GM10248 (cell line): ENCODE measurements at regions not wholly inside any gene's neighbourhood (a gene's known extent, or its start where the extent isn't known, plus 50 kb on each side); places are given as distances from the start of the nearest gene placed in this dataset.
"Not testable (repeated sequence)": the region's sequence is repeated elsewhere in the genome, so short reads cannot be mapped to it uniquely, and the experiment has no call there.

Experiments
- CTCF ChIA-PET: fragments of 300-600 bp; sonication (Branson Sonifier 250); formaldehyde crosslinking; extraction: SDS; loops from one replicate; lab custom pipeline; 2021; ENCODE audit warnings: antibody characterized with exemption; lab: Yijun Ruan, JAX
- POLR2A ChIA-PET: fragments of 350-650 bp; sonication (Branson Sonifier 250); formaldehyde crosslinking; extraction: SDS; loops from one replicate; lab custom pipeline; 2020; ENCODE audit warnings: antibody characterized with exemption; lab: Yijun Ruan, JAX
- DNase-seq: peaks from one replicate; pipeline ENCODE4 v3.0.0; 2012; ENCODE audit errors: extremely low spot score
- TF ChIP-seq, protein P1 (sequence below): IDR thresholded peaks from 2 replicates; pipeline ENCODE4 v1.5.1; 2012; ENCODE audit warnings: mild to moderate bottlenecking, low read depth; ENCODE audit errors: extremely low read depth, missing control alignments, control extremely low read depth

- POLR2A ChIA-PET: no interaction called here
- CTCF ChIA-PET: no interaction called here
- DNase-seq: no peak
- TF ChIP-seq, protein P1, sequence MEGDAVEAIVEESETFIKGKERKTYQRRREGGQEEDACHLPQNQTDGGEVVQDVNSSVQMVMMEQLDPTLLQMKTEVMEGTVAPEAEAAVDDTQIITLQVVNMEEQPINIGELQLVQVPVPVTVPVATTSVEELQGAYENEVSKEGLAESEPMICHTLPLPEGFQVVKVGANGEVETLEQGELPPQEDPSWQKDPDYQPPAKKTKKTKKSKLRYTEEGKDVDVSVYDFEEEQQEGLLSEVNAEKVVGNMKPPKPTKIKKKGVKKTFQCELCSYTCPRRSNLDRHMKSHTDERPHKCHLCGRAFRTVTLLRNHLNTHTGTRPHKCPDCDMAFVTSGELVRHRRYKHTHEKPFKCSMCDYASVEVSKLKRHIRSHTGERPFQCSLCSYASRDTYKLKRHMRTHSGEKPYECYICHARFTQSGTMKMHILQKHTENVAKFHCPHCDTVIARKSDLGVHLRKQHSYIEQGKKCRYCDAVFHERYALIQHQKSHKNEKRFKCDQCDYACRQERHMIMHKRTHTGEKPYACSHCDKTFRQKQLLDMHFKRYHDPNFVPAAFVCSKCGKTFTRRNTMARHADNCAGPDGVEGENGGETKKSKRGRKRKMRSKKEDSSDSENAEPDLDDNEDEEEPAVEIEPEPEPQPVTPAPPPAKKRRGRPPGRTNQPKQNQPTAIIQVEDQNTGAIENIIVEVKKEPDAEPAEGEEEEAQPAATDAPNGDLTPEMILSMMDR: no peak
These were observed 88.8 kb upstream of the PAXBP1 start for GRCh38 chr21:32860399-32860798.

GRCh38 chr21:32861866-32862265 lies 90.3 kb upstream of the PAXBP1 start:
- POLR2A ChIA-PET: no interaction called here
- CTCF ChIA-PET: interaction anchor here (1.3 kb wide), 1 partner anchor 10 kb away, joined by 3 read pairs; no protein-coding TSS in a partner anchor
- no peak for DNase-seq
- TF ChIP-seq, protein P1: no peak

DNA sequence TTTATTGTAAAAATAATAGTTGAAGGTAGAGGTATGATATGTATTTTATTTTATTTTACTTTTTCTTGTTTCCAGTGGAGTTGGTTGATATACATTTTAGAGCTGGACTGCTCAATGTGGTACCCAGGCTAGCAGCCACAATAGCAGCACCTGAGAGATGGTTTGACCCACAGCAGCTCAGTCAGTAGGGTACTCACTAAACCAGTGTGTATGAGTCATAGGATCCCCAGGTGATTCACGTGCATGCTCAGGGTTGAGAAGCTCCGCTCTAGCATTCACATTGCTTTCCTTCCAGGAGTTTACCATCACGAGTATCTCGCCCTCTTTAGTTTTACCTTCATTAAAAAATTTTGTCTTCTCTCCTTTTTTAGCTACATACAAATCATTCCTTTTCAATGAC lies 96.0 kb upstream of the PAXBP1 start:
- ChIA-PET CTCF (interaction anchor here (0.9 to 2.5 kb wide), 2 partner anchors 12 to 20 kb away, joined by 3 to 8 read pairs; no protein-coding TSS in a partner anchor), POLR2A (no interaction called here)
- TF ChIP-seq, protein P1: no peak
- DNase-seq: no peak

DNA sequence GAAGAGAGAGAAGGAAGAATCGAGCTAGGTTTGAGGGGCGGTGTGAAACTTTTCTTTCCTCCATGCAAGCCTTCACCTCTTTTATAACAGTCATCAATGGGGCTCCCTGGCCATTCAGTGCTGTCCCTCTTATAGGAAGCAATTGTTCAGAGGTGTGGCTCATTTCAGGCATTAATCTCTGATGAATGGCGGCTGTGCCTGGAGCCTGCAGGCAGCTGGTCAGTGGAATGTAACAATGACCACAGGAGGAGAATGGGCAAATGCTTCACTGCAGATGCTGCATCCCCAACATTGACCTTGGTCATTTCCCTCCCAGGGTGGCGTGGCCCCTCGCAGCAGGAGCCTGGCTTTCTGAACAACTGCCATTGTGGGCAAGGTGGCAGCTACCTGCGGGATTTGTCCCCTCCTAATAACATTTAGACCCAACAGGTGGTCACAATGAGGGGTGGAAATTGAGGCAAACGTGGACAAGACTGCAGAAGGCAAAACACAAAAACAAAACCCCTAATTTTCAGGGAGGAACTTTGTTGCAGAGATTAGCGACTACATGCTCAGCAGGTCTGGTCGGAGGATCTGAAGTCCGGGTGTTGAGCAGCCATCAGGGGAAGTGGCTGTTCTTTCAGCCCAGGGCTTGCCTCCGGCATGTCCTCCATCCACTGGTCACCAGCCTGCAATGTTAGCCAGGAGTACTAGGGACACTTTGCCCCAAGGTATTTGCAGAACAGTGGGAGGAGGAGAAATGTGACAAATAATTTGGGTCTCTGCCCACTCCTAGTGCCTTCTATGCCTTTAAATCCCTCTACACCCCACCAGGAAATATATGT lies 97.3 kb upstream of the PAXBP1 start:
- no peak for DNase-seq
- TF ChIP-seq, protein P1: no peak
- ChIA-PET POLR2A (no interaction called here), CTCF (interaction anchor here (2.5 kb wide), 1 partner anchor 13 kb away, joined by 8 read pairs; no protein-coding TSS in a partner anchor)

GRCh38 chr21:32869459-32869858 lies 97.9 kb upstream of the PAXBP1 start:
- no peak for DNase-seq
- TF ChIP-seq, protein P1: no peak
- POLR2A ChIA-PET: no interaction called here
- CTCF ChIA-PET: no interaction called here

DNA sequence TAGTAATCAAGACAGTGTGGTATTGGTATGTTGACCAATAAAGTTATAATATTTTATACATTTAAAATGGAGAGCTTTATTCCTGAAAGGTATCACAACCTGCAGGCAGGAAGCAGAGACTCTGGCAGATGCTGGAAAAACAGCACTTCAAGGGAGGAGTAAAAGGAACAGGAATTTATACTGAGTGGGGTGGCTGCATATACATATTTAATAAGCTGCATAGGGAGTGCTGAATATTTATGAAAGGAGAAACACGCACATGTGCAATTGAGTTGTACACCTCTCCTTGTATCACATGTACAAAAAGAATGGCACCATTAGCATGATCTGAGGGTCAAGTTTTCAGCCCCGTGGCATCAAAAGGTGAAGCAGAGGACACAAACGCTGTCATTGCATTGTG lies 104.9 kb upstream of the PAXBP1 start:
- ChIA-PET POLR2A (no interaction called here), CTCF (no interaction called here)
- no peak for DNase-seq
- TF ChIP-seq, protein P1: no peak

GRCh38 chr21:32877888-32878287 lies 106.3 kb upstream of the PAXBP1 start:
- CTCF ChIA-PET: interaction anchor here (1.0 kb wide), 1 partner anchor 34 kb away, joined by 3 read pairs; no protein-coding TSS in a partner anchor
- POLR2A ChIA-PET, DNase-seq: not testable (repeated sequence)
